ENCODE measurements at regions not wholly inside any gene's neighbourhood (a gene's known extent, or its start where the extent isn't known, plus 50 kb on each side); places are given as distances from the start of the nearest gene placed in this dataset.

DNA sequence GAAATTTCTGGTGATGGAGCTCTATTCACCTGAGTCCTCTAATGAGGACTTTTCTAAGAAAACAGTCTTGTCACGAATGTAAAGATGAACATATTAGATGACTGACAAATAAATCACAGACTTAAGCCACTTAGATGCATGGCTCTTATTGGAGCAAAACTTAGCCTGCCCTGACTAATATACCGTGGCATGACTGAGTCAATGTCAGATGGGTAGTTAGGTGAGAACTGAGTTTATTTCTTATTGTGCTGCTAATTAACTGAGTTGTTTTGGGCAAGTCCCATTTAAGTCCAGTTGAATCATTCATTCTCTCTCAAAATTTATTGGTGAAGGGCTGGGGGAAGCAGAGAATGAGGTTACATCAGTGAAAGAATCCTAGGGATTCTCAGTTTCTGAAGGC lies 459.8 kb downstream of the MCTP2 start:
- no peak for DNase-seq

DNA sequence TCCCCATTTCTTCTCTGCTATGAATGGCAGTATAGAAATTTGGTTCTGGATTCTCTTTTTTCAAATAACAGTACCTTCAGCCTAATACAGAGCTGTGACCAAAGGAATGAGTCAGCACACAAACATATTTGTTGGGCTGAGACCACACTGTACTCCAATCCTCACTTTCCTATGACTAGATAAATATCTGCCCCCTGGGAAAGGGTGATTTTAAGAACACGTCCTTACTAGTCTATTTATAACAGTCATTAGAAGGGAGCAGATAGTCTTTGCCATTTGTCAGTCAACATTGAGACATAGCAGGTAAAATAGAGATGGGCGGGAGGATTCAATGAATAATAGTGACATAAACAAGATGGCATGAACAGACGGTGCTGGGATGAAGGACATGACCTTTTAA lies 461.3 kb downstream of the MCTP2 start:
- DNase-seq: no peak

GRCh38 chr15:94700211-94700610 lies 468.9 kb downstream of the MCTP2 start:
- DNase-seq: no peak

- DNase-seq: no peak
These were observed 470.1 kb downstream of the MCTP2 start for GRCh38 chr15:94701281-94701985.

DNA sequence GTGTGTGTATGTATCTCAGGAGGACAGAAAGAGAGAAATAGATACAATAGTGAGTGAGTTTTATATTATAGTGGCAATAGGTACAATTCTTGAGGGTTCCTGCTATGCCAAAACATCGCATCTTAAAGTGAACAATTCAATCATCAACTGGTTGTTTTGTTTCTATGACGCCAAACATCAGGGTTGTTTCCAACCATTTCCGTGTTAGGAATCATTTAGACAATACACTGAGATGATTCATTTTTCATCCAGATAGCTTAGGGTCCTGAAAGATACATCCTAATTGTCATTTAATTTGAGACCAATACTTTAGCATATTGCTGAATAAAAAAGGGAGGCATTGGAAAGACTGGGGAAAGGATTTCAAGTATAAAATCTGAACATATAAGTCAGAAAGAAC lies 472.2 kb downstream of the MCTP2 start:
- no peak for DNase-seq

DNA sequence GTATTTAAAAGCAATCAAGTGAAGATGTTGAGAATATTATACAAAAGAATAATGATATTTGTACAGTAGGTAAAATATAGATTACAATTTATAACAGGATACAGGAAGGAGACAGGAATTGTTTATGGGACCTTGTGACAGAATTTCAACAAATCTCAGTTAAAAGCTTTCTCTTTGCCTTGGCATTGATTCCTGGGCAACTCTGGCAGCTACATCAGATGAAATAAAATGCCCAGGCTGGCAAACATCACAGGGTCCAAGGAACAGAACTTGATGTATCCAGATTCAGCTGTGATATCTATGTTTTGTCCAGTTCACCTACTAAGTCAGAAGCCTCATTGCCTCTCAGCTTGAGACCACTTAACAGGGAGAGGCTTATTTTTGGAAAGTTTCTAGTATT lies 473.1 kb downstream of the MCTP2 start:
- DNase-seq: no peak

DNA sequence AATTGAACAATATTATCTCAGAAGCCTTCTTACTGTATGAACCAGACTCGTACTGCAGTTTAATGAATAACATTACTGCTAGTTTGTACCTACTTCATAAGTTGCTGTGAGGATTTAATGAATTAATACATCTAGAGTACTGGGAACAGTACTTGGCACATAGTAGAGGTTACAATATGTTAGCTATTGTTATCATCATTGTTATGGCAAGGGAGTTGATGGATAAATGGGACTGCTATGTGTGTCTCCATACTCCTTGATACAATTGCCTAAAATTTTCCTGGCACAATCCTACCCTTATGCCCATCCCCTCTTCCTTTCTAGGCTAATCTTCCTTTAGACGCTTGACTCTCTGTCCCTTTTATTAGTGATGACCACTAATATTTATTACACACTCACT lies 473.6 kb downstream of the MCTP2 start:
- no peak for DNase-seq

GRCh38 chr15:94709319-94709718 lies 478.0 kb downstream of the MCTP2 start:
- no peak for DNase-seq

GRCh38 chr15:94722024-94722636 lies 490.8 kb downstream of the MCTP2 start:
- no peak for DNase-seq

GRCh38 chr15:94723801-94724200 lies 492.4 kb downstream of the MCTP2 start:
- DNase-seq: no peak

DNA sequence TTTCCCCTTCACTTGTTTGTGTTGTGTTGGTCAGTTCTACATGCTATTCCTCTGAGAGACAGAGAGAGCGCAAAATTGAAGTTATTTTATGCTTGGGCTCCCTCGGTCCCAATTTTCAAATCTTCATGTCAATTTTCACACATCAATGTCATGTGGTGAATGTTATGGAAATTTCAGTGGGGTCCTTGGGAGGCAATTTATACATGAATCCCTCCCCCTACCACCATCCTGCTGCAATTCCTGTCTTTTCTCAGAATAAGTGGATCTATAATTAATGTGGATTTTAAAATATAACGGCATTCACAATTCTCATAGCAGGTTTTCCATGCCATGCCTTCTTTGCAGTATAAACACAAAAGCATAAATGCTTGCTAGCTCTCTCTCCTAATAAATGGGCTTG lies 499.9 kb downstream of the MCTP2 start:
- DNase-seq: no peak

DNA sequence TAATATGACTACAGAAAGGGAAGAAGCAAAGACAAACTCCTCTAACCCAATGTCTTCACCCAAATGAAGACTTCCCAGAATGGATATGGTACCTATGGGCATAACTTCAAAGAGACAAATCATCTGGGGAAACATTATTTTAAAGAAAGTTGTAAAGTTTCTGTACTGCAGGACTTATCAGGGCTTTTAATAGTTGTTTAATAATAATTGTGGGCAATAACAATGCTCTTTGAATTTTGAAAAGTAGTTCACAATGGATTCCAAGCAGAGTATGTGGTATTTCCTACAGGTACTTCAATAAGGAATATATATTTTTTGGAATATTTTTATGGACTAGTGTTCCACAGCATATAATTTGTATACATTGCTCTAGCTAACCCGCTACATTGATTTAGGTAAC lies 503.1 kb downstream of the MCTP2 start:
- DNase-seq: no peak

GRCh38 chr15:94736236-94736635 lies 504.9 kb downstream of the MCTP2 start:
- no peak for DNase-seq

DNA sequence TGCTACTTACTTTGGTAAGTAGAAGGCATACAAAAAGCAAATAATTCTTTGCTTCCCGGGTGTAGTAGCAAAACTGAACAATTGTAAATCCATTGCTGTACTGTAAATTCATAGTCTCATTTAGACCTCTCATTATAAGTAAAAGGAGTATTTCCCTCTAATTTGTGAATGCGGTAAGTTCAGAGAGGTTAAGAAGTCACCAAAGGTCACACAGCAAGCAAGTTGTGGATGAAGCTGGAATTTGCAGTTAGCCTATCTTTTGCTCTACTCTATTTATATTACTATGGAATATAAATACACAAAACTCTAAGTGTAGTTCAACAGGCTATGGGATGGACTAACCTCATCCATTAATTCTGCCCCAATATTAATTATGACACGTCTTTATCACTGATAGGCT lies 508.3 kb downstream of the MCTP2 start:
- DNase-seq: no peak

DNA sequence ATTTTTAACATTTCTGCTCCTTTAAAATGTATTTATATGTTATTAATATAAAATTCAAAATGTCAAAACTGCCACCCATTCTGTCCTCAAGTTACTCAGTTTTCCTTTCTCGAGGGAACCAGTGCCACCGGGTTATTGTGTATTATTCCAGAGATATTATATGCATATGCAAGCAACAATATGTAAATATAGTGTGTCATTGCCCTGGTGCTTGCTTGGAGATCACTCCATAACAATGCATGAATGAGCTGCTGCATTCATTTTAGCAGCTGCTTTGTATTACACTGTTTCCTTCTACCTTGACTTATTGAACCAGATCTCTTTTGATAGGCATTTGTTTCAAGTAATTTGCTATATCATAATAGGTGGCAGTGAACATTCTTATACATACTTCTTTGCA lies 509.1 kb downstream of the MCTP2 start:
- no peak for DNase-seq

- no peak for DNase-seq
These were observed 512.3 kb downstream of the MCTP2 start for GRCh38 chr15:94743668-94744067.

- no peak for DNase-seq
These were observed 512.9 kb downstream of the MCTP2 start for GRCh38 chr15:94744080-94744793.

DNA sequence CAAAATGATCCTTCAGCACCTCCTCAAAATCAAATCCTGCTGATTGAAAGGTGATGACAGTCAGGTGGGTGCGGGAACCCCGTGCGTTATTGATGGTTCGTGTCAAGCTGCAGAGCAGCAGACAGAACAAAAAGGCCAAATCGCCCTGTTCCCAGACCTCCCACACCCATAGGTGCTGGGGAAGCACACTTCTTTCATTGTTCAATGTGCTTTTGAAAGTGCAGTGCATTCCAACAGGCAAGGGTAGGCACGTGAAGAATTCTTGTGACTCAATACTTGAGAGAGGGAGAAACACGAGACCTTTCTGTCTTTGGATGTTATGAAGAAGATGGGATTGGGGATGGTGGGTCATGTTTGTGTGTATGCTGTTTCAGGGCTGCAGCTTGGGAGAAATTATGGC lies 514.0 kb downstream of the MCTP2 start:
- DNase-seq: no peak

- DNase-seq: no peak
These were observed 516.1 kb downstream of the MCTP2 start for GRCh38 chr15:94747510-94747909.

DNA sequence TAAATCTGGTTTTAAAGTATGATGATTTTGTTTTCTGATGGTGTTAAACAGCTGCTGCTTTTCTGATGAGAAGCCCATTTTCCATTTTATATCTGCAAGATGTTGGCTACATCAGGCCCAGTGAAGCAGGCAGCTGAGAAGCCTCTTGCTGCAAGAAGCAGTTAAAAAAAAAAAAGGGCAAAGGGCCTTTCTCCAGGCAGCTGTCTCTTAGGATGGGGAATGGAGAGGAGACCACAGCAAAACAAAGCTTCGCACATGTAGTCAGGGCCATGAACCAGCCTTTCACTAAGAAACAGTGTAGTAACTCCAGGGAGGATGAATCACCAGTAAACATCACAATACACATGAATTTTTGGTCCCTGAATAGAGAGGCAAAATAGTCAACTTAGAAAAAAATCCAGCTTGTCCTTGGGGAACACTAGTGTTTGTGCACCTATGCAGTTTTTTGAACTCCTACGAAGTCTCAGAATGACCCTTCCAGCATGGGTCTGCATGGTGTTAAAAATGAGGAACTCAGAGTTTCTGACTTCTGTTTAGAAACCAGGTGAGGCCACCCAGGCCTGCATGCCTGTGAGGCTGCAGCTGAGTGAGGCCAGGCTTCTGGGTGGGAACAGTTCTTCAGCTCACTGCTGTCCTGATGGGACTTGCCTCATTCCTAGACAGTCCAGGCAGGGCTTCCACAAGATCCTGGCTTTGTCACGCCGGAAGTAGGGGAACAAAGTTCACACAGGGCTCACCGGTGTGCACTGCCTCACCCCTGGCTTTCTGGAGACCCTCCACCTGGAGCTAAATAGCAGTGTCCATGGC lies 518.7 kb downstream of the MCTP2 start:
- DNase-seq: no peak

DNA sequence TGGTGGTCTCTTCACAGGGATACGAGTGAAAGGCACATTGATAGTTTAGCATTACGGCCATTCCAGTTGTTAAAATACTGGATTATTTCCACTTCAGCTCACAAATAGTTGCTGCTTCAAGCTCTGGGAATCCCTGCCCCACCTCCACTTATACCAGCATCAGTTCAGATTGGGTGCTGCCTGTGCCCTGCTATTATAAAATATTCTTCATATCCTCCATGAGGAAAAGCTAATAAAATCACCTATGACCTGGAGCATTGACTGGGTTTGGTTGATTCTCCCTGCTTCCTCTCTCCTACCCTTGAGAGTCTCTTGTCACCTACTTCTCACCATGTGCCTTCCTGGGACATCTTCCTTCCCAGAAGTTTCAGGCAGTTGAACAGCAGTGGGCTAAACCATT lies 529.0 kb downstream of the MCTP2 start:
- DNase-seq: no peak

DNA sequence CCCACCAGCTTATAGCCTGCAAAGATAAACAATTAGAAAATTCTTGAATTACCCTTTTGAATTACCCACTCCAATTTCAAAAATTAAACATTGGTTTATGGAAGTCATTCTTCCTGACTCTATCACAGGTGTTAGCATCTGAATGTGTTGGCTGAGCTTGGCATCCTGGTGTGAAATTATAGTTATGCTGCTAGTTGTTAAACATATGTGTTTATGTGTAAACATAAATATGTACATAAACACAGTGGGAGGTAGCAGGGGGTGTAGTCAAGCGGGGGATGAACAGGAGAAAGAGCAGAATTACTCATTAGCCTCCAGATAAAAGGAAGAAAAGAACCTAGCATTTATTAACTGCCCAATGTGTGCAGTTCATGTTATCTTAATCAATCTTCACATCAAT lies 530.2 kb downstream of the MCTP2 start:
- DNase-seq: no peak

DNA sequence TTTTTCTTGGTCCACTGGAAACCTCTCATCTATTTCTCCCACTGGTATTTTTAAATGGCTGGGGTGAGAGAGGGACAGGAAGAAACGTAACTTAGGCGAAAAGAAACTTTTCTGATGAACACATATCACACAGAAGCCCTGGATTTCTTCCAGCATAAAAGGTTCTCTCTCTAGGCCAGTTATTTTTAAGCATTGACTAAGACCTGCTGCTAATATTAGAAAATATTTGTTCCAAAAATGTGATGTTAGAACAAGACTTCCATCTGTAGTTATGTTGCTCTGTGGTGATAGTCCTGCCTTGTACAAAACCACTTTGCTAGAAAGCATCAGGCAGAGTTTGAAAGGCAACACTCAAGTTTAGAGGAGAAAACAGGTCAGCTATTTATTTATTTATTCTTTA lies 537.7 kb downstream of the MCTP2 start:
- no peak for DNase-seq

DNA sequence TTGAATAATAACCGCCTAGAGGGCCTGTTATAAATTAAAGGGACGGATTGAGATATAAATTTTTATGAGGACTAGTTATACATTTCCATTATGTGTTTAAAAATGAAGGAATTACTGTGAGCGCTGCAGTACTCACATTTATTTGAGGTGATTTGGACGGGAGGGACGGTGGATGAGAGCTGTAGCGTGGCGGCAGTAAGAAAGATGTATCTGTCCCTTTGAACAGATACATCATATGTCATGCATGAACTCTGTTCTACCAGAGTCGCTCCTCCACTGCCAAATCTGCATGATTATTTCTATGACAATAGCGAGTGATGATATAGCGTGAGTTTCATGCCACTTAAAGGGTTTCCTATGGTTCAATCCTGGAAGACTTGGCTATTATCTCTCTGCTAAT lies 538.8 kb downstream of the MCTP2 start:
- DNase-seq: no peak
